Activated CD4-positive, alpha-beta T cell treated with anti-CD3 and anti-CD28 coated beads, Interleukin-2, amount 10 ng/mL, durations not matched to agents 24 days and 14 days (primary cell): ENCODE measurements at regions not wholly inside any gene's neighbourhood (a gene's known extent, or its start where the extent isn't known, plus 50 kb on each side); places are given as distances from the start of the nearest gene placed in this dataset.
"Not testable (repeated sequence)": the region's sequence is repeated elsewhere in the genome, so short reads cannot be mapped to it uniquely, and the experiment has no call there.

Experiments used
- DNase-seq: peaks from one replicate; pipeline ENCODE4 v3.0.0; 2022
- H3K27ac Mint-ChIP-seq: one replicate; pipeline ENCODE4 v1.8.0; 2022; ENCODE audit warnings: mild to moderate bottlenecking, mixed read lengths
- H3K27me3 Mint-ChIP-seq: one replicate; pipeline ENCODE4 v1.8.0; 2022; ENCODE audit warnings: mixed read lengths
- H3K36me3 Mint-ChIP-seq: one replicate; pipeline ENCODE4 v1.8.0; 2022; ENCODE audit warnings: low read depth, mild to moderate bottlenecking, mixed read lengths
- H3K4me1 Mint-ChIP-seq: one replicate; pipeline ENCODE4 v1.8.0; 2021; ENCODE audit warnings: mixed read lengths
- H3K4me3 Mint-ChIP-seq: one replicate; pipeline ENCODE4 v1.8.0; 2022; ENCODE audit warnings: mild to moderate bottlenecking, moderate library complexity, mixed read lengths
- H3K9me3 Mint-ChIP-seq: one replicate; pipeline ENCODE4 v1.8.0; 2021; ENCODE audit warnings: mixed read lengths
- intact Hi-C: fragments of 100-400 bp; cut with micrococcal nuclease; formaldehyde crosslinking; loops from one replicate; pipeline ENCODE4 v1.15.1; 2023

- Mint-ChIP-seq H3K36me3 (no peaks in the 10 kb centered on the region), H3K4me3 (no peak overlapping the region), H3K27ac (no peak overlapping the region), H3K27me3 (peaks cover 31% of the 10 kb centered on the region), H3K4me1 (no peaks in the 10 kb centered on the region), H3K9me3 (peaks cover 8% of the 10 kb centered on the region)
- DNase-seq = no peak
- intact Hi-C loops = no loop called here
These were observed 91.3 kb downstream of the METRNL start for GRCh38 chr17:83170571-83171260.

GRCh38 chr17:83171661-83172060, 92.3 kb downstream of the METRNL start:
- DNase-seq = no peak
- Mint-ChIP-seq H3K27me3 (peaks cover 28% of the 10 kb centered on the region), H3K9me3 (peaks cover 8% of the 10 kb centered on the region), H3K27ac (no peak overlapping the region), H3K36me3 (no peaks in the 10 kb centered on the region), H3K4me3 (no peak overlapping the region), H3K4me1 (no peaks in the 10 kb centered on the region)
- intact Hi-C loops = no loop called here

- H3K9me3 Mint-ChIP-seq = not testable (repeated sequence)
These were observed 92.7 kb downstream of the METRNL start for GRCh38 chr17:83172099-83172498.

GRCh38 chr17:83172646-83173045, 93.2 kb downstream of the METRNL start:
- H3K4me3 Mint-ChIP-seq, H3K27ac Mint-ChIP-seq, H3K9me3 Mint-ChIP-seq, intact Hi-C loops, H3K4me1 Mint-ChIP-seq, H3K36me3 Mint-ChIP-seq, DNase-seq: not testable (repeated sequence)
- H3K27me3 Mint-ChIP-seq = peaks cover 19% of the 10 kb centered on the region

More at GRCh38 chr17:83172099-83172498, 92.7 kb downstream of the METRNL start:
- H3K27ac Mint-ChIP-seq, H3K36me3 Mint-ChIP-seq, H3K4me1 Mint-ChIP-seq, H3K4me3 Mint-ChIP-seq, DNase-seq, intact Hi-C loops: not testable (repeated sequence)
- peaks cover 23% of the 10 kb centered on the region for H3K27me3 Mint-ChIP-seq

- H3K4me1 Mint-ChIP-seq, DNase-seq: not testable (repeated sequence)
These were observed 93.9 kb downstream of the METRNL start for GRCh38 chr17:83173180-83173913.

GRCh38 chr17:83173914-83174361, 94.5 kb downstream of the METRNL start:
- DNase-seq = no peak
- no peak overlapping the region for H3K27ac Mint-ChIP-seq
- H3K36me3 Mint-ChIP-seq = no peaks in the 10 kb centered on the region
- no peaks in the 10 kb centered on the region for H3K4me1 Mint-ChIP-seq
- H3K4me3 Mint-ChIP-seq = no peak overlapping the region
- intact Hi-C loops = no loop called here
- peaks cover 8% of the 10 kb centered on the region for H3K9me3 Mint-ChIP-seq
- peaks cover 11% of the 10 kb centered on the region for H3K27me3 Mint-ChIP-seq

More at GRCh38 chr17:83173180-83173913, 93.9 kb downstream of the METRNL start:
- H3K27ac Mint-ChIP-seq, H3K9me3 Mint-ChIP-seq, H3K36me3 Mint-ChIP-seq, H3K4me3 Mint-ChIP-seq, intact Hi-C loops: not testable (repeated sequence)
- peaks cover 14% of the 10 kb centered on the region for H3K27me3 Mint-ChIP-seq

GRCh38 chr17:83174362-83175118, 95.1 kb downstream of the METRNL start:
- H3K4me1 Mint-ChIP-seq = no peaks in the 10 kb centered on the region
- H3K27me3 Mint-ChIP-seq = peaks cover 6% of the 10 kb centered on the region
- H3K36me3 Mint-ChIP-seq = no peaks in the 10 kb centered on the region
- peaks cover 3% of the 10 kb centered on the region for H3K9me3 Mint-ChIP-seq
- no peak overlapping the region for H3K27ac Mint-ChIP-seq
- DNase-seq = no peak
- H3K4me3 Mint-ChIP-seq = no peak overlapping the region
- intact Hi-C loops = no loop called here

GRCh38 chr17:83175119-83175821, 95.9 kb downstream of the METRNL start:
- DNase-seq = no peak
- no peak overlapping the region for H3K27ac Mint-ChIP-seq
- H3K27me3 Mint-ChIP-seq = no peaks in the 10 kb centered on the region
- intact Hi-C loops = no loop called here
- no peaks in the 10 kb centered on the region for H3K4me1 Mint-ChIP-seq
- H3K9me3 Mint-ChIP-seq = no peaks in the 10 kb centered on the region
- H3K4me3 Mint-ChIP-seq = no peak overlapping the region
- H3K36me3 Mint-ChIP-seq = no peaks in the 10 kb centered on the region

- H3K27me3 Mint-ChIP-seq = no peaks in the 10 kb centered on the region
- no peak for DNase-seq
- H3K9me3 Mint-ChIP-seq = no peaks in the 10 kb centered on the region
- no peak overlapping the region for H3K4me3 Mint-ChIP-seq
- H3K36me3 Mint-ChIP-seq = no peaks in the 10 kb centered on the region
- H3K4me1 Mint-ChIP-seq = no peaks in the 10 kb centered on the region
- intact Hi-C loops = no loop called here
- no peak overlapping the region for H3K27ac Mint-ChIP-seq
These were observed 96.6 kb downstream of the METRNL start for GRCh38 chr17:83175822-83176622.

GRCh38 chr17:83176623-83177583, 97.5 kb downstream of the METRNL start:
- intact Hi-C loops = no loop called here
- no peak for DNase-seq
- Mint-ChIP-seq H3K36me3 (no peaks in the 10 kb centered on the region), H3K4me3 (no peak overlapping the region), H3K4me1 (no peaks in the 10 kb centered on the region), H3K9me3 (no peaks in the 10 kb centered on the region), H3K27ac (no peak overlapping the region), H3K27me3 (no peaks in the 10 kb centered on the region)

- H3K27ac Mint-ChIP-seq = no peak overlapping the region
- intact Hi-C loops = no loop called here
- H3K4me1 Mint-ChIP-seq = no peaks in the 10 kb centered on the region
- H3K36me3 Mint-ChIP-seq = no peaks in the 10 kb centered on the region
- H3K27me3 Mint-ChIP-seq = no peaks in the 10 kb centered on the region
- H3K4me3 Mint-ChIP-seq = no peak overlapping the region
- no peaks in the 10 kb centered on the region for H3K9me3 Mint-ChIP-seq
- DNase-seq = no peak
These were observed 98.5 kb downstream of the METRNL start for GRCh38 chr17:83177611-83178532.
